NCI-H748 (cell line): ENCODE measurements at regions not wholly inside any gene's neighbourhood (a gene's known extent, or its start where the extent isn't known, plus 50 kb on each side); places are given as distances from the start of the nearest gene placed in this dataset.

Experiments
- DNase-seq: peaks from one replicate; lab custom pipeline; 2025; ENCODE audit not compliant: unreplicated experiment; lab: John Stamatoyannopoulos, UW

GRCh38 chr4:59834943-59835342 lies 1365.2 kb upstream of the ADGRL3 start:
- DNase-seq = no peak

- DNase-seq = no peak
Measured at GRCh38 chr4:59837751-59838150, 1362.4 kb upstream of the ADGRL3 start.

GRCh38 chr4:59838236-59838635 lies 1361.9 kb upstream of the ADGRL3 start:
- DNase-seq = no peak

- no peak for DNase-seq
Measured at GRCh38 chr4:59841698-59842097, 1358.4 kb upstream of the ADGRL3 start.

GRCh38 chr4:59848457-59848856 lies 1351.7 kb upstream of the ADGRL3 start:
- DNase-seq = no peak

- no peak for DNase-seq
Measured at GRCh38 chr4:59855630-59856352, 1344.3 kb upstream of the ADGRL3 start.

GRCh38 chr4:59869056-59869455 lies 1331.1 kb upstream of the ADGRL3 start:
- no peak for DNase-seq

- no peak for DNase-seq
Measured at GRCh38 chr4:59869559-59869958, 1330.6 kb upstream of the ADGRL3 start.

GRCh38 chr4:59881632-59882031 lies 1318.5 kb upstream of the ADGRL3 start:
- DNase-seq = no peak

GRCh38 chr4:59904331-59904730 lies 1295.8 kb upstream of the ADGRL3 start:
- DNase-seq = no peak

GRCh38 chr4:59920416-59920815 lies 1279.7 kb upstream of the ADGRL3 start:
- no peak for DNase-seq

GRCh38 chr4:59925290-59925689 lies 1274.8 kb upstream of the ADGRL3 start:
- no peak for DNase-seq

GRCh38 chr4:59936566-59936965 lies 1263.6 kb upstream of the ADGRL3 start:
- peak; percentile 85 for DNase-seq

GRCh38 chr4:59938166-59938565 lies 1262.0 kb upstream of the ADGRL3 start:
- no peak for DNase-seq

GRCh38 chr4:59945277-59945676 lies 1254.8 kb upstream of the ADGRL3 start:
- no peak for DNase-seq

GRCh38 chr4:59945716-59946115 lies 1254.4 kb upstream of the ADGRL3 start:
- DNase-seq = no peak

GRCh38 chr4:59956366-59956765 lies 1243.8 kb upstream of the ADGRL3 start:
- DNase-seq = no peak

GRCh38 chr4:59960143-59960542 lies 1240.0 kb upstream of the ADGRL3 start:
- DNase-seq = no peak

GRCh38 chr4:59966758-59967157 lies 1233.4 kb upstream of the ADGRL3 start:
- DNase-seq = no peak

GRCh38 chr4:59968796-59969195 lies 1231.3 kb upstream of the ADGRL3 start:
- no peak for DNase-seq

- no peak for DNase-seq
Measured at GRCh38 chr4:59969909-59970308, 1230.2 kb upstream of the ADGRL3 start.

- no peak for DNase-seq
Measured at GRCh38 chr4:59971952-59972351, 1228.2 kb upstream of the ADGRL3 start.

GRCh38 chr4:59973492-59973891 lies 1226.6 kb upstream of the ADGRL3 start:
- no peak for DNase-seq
